Central memory CD4-positive, alpha-beta T cell (primary cell): ENCODE measurements at regions not wholly inside any gene's neighbourhood (a gene's known extent, or its start where the extent isn't known, plus 50 kb on each side); places are given as distances from the start of the nearest gene placed in this dataset.
"Not testable (repeated sequence)": the region's sequence is repeated elsewhere in the genome, so short reads cannot be mapped to it uniquely, and the experiment has no call there.

Experiments
- DNase-seq: peaks from one replicate; pipeline ENCODE4 v3.0.0; 2022

DNA sequence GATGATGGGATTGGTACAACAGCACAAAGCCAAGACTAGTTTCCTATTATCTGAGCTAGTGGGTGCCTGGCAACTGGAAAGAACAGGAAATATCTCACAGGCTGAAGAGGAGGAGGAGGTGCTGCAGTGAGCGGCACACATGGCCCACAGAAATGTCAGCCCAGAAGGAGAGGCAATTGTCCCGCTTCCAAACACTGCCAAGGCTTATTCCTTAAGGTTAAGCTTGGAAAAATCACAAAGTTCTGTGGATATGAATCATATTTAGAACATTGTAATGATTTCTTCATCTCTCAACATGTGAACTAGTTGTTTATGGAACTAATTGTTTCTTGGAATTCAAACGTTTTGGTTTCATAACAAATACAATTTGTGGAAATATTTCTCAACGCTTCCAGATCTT, 1019.5 kb upstream of the SEMA6A start:
- DNase-seq: no peak

DNA sequence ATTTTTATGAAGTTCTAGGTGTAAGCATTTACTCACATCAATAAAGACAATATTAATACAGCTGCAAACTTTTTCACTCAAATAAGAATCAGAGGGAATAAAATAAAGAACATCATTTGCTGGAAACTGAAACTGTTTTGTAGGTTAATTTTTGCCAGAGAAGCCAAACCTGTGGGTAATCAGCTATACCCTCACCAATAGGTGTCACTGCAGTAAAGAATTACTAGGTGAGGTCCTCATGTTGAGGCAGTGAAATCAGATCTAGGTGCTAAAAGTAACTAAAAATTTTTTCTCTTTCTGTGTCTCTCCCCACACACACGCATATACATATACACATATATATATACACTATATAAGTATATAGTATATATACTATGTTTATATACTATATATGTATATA, 1016.3 kb upstream of the SEMA6A start:
- DNase-seq: no peak

DNA sequence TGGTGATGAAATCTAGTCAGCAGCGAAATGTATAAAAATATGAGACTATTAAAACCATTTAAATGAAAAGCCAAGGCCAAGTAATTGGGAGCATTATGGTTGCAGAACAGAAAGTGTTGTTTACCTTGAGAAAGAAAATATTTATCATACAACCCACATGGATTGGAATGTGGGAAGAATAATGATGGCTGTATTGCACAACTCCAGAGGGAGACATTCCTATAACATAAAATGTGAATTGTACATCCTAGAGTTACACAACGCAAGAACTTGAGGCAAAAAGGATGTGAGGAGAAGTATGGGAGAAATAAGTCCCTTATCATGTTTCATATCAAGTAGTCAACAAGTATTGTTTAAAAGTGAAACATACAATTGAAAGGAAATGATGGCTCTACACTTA, 1014.0 kb upstream of the SEMA6A start:
- no peak for DNase-seq

DNA sequence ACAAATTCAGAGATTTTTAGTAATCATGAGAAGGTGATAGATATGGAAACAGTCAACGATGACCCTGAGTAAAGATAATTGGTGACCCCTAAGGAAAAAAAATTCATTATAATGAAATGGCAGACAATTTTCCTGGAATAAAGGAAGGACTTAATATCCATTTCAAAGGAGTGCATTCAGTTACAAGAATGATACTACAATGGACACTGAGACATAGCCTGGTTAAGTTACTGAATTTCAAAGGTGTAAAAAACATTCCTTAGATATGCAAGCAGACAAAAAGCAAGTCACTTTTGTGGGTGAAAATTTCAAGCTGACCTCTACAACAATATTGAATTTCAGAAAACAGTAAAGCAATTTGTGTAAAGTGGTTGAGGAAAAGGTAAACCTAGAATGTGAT, 1012.5 kb upstream of the SEMA6A start:
- DNase-seq: no peak

GRCh38 chr5:117568622-117569021, 994.0 kb upstream of the SEMA6A start:
- no peak for DNase-seq

GRCh38 chr5:117568126-117568525, 993.5 kb upstream of the SEMA6A start:
- no peak for DNase-seq

GRCh38 chr5:117562647-117563046, 988.0 kb upstream of the SEMA6A start:
- no peak for DNase-seq

DNA sequence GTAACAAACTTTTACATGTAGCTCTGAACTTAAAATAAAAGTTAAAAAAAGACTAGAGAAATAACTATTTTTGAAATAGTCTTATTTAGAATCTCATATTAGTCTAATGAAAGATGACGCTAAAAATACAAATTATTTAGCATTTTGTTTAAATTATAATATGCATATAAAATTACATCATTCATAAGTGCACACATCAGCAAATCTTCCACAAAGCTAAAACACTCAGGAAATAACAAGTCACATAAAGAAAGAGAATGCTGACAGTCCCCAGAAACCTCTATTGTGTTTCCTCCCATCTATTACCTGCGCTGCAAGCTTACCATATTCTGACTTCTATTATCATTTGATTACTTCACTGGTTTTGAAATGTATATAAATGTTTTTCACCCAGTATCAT, 986.9 kb upstream of the SEMA6A start:
- no peak for DNase-seq

- no peak for DNase-seq
Observed at GRCh38 chr5:117559005-117559844, 984.6 kb upstream of the SEMA6A start.

GRCh38 chr5:117551236-117551635, 976.6 kb upstream of the SEMA6A start:
- DNase-seq: no peak

- DNase-seq: no peak
Observed at GRCh38 chr5:117547192-117547591, 972.6 kb upstream of the SEMA6A start.

GRCh38 chr5:117539692-117540091, 965.1 kb upstream of the SEMA6A start:
- no peak for DNase-seq

GRCh38 chr5:117533792-117534191, 959.2 kb upstream of the SEMA6A start:
- DNase-seq: no peak

- not testable (repeated sequence) for DNase-seq
Observed at GRCh38 chr5:117533051-117533670, 958.5 kb upstream of the SEMA6A start.

DNA sequence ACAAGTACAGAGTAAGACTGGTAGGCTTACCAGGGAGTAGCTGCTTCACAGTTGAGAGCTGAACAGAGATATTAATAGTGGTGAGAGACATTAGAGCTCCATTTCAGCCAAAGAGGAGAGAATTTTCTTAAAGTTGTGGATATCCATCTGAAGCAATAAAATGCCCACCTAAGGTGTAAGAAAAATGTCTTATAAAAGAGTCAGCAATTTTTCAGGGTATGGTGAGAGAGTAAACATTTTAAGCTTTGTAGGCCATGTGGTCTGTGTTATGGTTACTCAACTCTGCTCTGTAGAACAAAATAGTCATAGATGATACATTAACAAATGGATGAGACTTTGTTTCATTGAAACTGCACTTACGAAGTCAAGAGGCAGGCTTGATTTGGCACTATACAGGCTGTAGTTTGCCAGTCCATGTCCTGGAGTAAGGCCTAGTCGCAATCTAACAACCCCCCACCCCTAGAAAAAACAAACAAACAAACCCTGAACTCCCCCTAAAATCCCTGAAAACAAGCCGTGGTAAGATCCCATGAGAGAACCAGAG, 945.4 kb upstream of the SEMA6A start:
- DNase-seq: no peak

- no peak for DNase-seq
Observed at GRCh38 chr5:117504305-117504704, 929.7 kb upstream of the SEMA6A start.

GRCh38 chr5:117497601-117498000, 923.0 kb upstream of the SEMA6A start:
- DNase-seq: no peak

- no peak for DNase-seq
Observed at GRCh38 chr5:117496801-117497200, 922.2 kb upstream of the SEMA6A start.

DNA sequence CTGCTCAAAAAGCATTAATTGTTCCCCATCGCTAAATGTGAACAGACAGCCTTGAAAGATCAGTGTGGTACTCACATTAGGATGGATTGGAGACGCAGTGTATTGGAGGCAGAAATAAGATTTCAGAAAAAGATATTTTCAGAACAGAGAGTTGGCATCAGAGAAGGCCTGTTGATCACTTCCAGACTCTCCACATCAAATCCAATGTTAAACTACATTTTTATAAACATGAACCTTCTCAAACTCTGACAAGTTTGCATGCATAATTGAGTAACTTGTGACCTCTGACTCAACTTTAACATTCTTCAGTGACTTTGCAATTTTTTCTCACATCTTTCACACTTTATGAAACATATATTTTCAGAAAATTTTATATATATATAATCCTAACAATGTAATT, 919.6 kb upstream of the SEMA6A start:
- no peak for DNase-seq

DNA sequence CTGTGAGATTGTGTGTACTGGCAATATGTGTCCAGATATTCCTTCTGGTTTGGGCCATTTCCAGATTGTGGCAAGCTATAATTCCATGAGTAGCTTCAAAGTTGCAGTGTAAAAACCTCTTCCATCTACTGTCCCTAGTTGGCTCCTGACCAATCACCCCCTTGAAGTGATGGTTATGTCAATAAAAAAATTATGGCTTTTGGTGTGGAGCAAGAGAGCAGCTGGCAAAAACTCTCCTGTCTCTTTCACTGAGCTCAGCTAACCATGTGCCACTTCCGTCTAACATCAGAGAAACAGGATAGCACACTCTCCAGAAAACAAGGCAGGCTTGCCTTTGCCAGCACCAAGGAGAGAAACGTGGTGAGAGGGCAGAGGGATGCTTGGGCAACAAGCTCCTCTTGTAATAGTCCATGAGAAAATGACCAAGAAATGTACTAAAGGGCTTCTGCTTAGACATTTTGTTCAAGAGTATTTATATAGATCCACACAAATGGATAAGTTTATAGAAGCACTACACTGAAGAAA, 914.4 kb upstream of the SEMA6A start:
- no peak for DNase-seq

- DNase-seq: no peak
Observed at GRCh38 chr5:117487556-117487955, 912.9 kb upstream of the SEMA6A start.

DNA sequence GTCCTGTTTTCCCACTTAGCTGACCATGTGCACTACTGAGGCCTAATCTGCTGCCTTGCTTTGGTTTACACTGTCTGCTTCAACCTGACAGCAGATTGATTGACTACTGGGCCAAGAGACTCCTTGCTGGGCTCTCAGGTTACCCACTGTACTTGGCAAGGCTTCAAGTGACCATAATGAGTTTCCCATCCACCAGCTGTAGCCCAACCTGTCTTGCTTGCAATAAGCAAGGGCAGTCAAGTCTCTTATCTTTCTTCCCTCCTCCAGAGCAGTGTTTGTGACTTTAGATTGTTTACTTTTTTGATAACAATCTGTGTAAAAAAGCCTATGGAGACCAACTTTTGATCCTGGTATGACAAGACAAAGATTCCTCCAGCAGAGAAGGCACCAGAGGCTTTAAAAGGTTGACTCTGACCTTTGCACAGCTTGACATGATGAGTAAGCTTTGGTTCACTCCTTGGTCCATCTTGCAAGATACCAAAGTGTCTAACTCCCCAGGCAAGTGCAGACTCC, 912.3 kb upstream of the SEMA6A start:
- DNase-seq: no peak

- no peak for DNase-seq
Observed at GRCh38 chr5:117486261-117486660, 911.6 kb upstream of the SEMA6A start.

DNA sequence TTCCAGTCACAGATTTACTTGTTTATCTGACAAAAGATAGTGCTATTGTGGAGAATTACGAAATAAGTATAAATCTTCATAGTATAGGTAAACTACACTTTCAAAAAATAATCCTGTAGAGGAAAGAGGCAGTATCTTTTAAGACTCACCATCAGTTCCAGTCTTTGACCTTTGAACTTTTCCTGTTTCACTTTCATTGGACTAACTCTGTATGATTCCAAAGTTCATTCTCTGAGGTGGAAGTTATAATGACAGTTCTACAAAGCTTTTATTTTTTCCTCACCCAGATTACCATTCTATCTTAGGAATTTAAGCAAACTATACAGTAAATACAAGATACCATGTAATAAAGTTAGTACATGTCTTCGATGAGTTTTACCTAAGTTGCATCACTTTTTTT, 901.3 kb upstream of the SEMA6A start:
- DNase-seq: no peak
